Parathyroid adenoma (tissue), 2 donors: ENCODE measurements at regions not wholly inside any gene's neighbourhood (a gene's known extent, or its start where the extent isn't known, plus 50 kb on each side); places are given as distances from the start of the nearest gene placed in this dataset.

ENCODE experiments used
- H2AFZ ChIP-seq: fragments of 300-600 bp; sonication (generic); one replicate; pipeline ENCODE4 v1.7.0; 2017; ENCODE audit warnings: antibody characterized with exemption, mild to moderate bottlenecking
- H3K27ac ChIP-seq: fragments of 300-600 bp; sonication (generic); one replicate; pipeline ENCODE4 v1.7.0; 2017
- H3K27me3 ChIP-seq: fragments of 300-600 bp; sonication (generic); one replicate; pipeline ENCODE4 v1.7.0; 2017; ENCODE audit warnings: low read length; ENCODE audit not compliant: control insufficient read depth, insufficient read depth
- H3K36me3 ChIP-seq: fragments of 300-600 bp; sonication (generic); one replicate; pipeline ENCODE4 v1.7.0; 2017; ENCODE audit warnings: low read length; ENCODE audit not compliant: control insufficient read depth, insufficient read depth
- H3K4me1 ChIP-seq: fragments of 300-600 bp; sonication (generic); one replicate; pipeline ENCODE4 v1.7.0; 2017; ENCODE audit warnings: control low read depth
- H3K4me2 ChIP-seq: fragments of 300-600 bp; sonication (generic); one replicate; pipeline ENCODE4 v1.7.0; 2017; ENCODE audit warnings: low read length
- H3K4me3 ChIP-seq: fragments of 300-600 bp; sonication (generic); one replicate; pipeline ENCODE4 v1.7.0; 2017; ENCODE audit warnings: low read depth, low read length
- H3K79me2 ChIP-seq: fragments of 300-600 bp; sonication (generic); one replicate; pipeline ENCODE4 v1.7.0; 2017; ENCODE audit warnings: control low read depth
- H3K9ac ChIP-seq: fragments of 300-600 bp; sonication (generic); one replicate; pipeline ENCODE4 v1.7.0; 2017; ENCODE audit warnings: mild to moderate bottlenecking
- H3K9me3 ChIP-seq: fragments of 300-600 bp; sonication (generic); one replicate; pipeline ENCODE4 v1.7.0; 2017; ENCODE audit warnings: low read length; ENCODE audit not compliant: control insufficient read depth
- TF ChIP-seq, protein P1 (sequence below): fragments of 300-600 bp; sonication (generic); IDR thresholded peaks from one replicate; pipeline ENCODE4 v1.7.0; 2017; ENCODE audit warnings: antibody characterized with exemption, mild to moderate bottlenecking
- donor health status: primary hyperparathyroidism.

DNA sequence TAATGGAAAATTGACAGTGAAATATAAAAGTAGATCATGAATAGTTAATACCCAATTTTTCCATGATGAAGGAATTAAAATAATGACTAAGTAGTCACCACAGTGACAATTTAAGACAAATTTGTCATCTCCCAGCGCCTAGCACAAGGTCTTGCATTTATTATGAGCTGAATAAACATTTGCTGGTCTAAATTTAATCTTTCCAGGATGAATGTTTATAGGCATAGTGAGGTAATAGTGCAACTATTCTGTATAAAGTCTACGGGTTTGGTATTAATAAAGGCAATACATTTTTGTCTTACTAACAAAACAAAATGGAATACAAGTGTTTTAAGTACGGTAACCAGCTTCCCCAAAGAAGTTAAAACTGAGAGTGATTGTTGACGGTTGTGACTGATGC, 209.3 kb downstream of the CD47 start:
- Histone ChIP-seq H3K4me3 (no peak overlapping the region), H3K4me2 (no peak overlapping the region), H3K4me1 (no peaks in the 10 kb centered on the region), H3K9ac (no peak overlapping the region), H3K79me2 (no peaks in the 10 kb centered on the region), H3K9me3 (no peaks in the 10 kb centered on the region), H2AFZ (no peak overlapping the region), H3K27me3 (no peaks in the 10 kb centered on the region), H3K27ac (no peak overlapping the region), H3K36me3 (no peaks in the 10 kb centered on the region)
- TF ChIP-seq, protein P1, sequence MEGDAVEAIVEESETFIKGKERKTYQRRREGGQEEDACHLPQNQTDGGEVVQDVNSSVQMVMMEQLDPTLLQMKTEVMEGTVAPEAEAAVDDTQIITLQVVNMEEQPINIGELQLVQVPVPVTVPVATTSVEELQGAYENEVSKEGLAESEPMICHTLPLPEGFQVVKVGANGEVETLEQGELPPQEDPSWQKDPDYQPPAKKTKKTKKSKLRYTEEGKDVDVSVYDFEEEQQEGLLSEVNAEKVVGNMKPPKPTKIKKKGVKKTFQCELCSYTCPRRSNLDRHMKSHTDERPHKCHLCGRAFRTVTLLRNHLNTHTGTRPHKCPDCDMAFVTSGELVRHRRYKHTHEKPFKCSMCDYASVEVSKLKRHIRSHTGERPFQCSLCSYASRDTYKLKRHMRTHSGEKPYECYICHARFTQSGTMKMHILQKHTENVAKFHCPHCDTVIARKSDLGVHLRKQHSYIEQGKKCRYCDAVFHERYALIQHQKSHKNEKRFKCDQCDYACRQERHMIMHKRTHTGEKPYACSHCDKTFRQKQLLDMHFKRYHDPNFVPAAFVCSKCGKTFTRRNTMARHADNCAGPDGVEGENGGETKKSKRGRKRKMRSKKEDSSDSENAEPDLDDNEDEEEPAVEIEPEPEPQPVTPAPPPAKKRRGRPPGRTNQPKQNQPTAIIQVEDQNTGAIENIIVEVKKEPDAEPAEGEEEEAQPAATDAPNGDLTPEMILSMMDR = no peak

DNA sequence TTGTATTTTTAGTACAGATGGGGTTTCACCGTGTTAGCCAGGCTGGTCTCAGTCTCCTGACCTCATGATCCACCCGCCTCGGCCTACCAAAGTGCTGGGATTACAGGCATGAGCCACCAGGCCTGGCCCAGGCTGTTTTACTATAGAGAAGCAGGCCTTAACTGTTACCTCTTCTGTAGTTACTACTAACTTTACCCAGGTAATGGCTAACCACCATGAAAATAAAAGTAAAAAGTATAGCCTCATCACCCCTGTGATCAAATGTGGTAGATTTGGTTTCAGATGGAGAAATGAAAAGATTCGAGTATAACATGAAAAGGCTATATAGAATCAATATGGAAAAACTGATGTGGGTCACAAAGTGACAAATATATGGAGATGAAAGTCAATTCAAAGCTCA, 210.1 kb downstream of the CD47 start:
- Histone ChIP-seq H3K36me3 (no peaks in the 10 kb centered on the region), H3K4me2 (no peak overlapping the region), H3K79me2 (no peaks in the 10 kb centered on the region), H2AFZ (no peak overlapping the region), H3K27ac (no peak overlapping the region), H3K9ac (no peak overlapping the region), H3K9me3 (no peaks in the 10 kb centered on the region), H3K4me1 (no peaks in the 10 kb centered on the region), H3K27me3 (no peaks in the 10 kb centered on the region), H3K4me3 (no peak overlapping the region)
- TF ChIP-seq, protein P1 = no peak

DNA sequence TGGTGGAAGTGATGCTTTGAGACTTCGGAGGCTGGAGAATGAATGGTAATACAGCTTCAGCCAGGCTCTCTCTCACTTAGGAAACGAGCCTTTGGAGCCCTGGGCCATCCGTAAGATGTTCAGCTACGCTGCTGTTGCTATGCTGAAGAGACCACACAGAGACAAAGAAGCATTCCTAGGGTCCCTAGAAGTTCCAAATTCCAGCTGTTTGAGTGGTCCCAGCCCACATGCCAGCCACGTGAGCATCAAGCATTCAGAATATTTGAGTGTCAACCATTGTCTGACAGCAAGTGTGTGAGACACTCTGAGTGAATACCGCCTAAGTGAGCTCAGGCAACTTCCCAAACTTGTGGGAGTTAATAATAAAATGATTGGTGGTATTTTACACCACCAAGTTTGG, 212.9 kb downstream of the CD47 start:
- Histone ChIP-seq H3K9me3 (no peaks in the 10 kb centered on the region), H3K27ac (no peak overlapping the region), H3K79me2 (no peaks in the 10 kb centered on the region), H3K9ac (no peak overlapping the region), H3K4me2 (no peak overlapping the region), H3K4me3 (no peak overlapping the region), H3K36me3 (no peaks in the 10 kb centered on the region), H2AFZ (no peak overlapping the region), H3K4me1 (no peaks in the 10 kb centered on the region), H3K27me3 (no peaks in the 10 kb centered on the region)
- TF ChIP-seq, protein P1 = no peak

DNA sequence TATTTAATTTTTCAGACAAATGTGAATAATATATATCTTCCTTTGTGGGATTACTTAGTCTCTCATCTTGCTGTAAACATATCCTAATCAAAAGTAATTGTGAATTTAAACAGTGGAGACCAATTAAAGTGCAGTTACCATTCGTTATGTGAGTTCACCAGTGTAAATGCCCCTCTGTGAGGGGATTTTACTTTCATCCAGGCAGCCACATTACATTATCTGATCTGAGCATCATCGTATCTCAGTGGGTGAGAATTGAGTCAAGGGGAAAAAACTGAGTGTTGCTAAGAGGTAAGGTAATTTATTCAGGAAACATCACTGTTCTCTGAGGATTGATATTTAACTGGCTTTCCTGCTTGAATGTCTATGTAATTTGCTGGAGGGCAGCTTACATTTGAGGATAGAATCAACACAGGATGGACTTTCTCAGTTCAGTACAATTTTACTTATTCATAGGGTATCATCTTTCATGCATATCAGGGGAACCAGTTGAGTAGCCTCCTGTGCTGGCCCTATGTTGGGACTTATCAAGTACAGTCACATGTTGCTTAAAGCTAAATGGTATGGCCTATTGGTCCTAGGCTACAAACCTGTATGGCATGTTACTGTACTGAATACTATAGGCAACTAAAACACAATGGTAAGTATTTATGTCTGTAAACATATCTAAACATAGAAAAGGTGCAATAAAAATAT, 219.7 kb downstream of the CD47 start:
- H3K9me3 ChIP-seq = no peaks in the 10 kb centered on the region
- no peaks in the 10 kb centered on the region for H3K27me3 ChIP-seq
- no peak overlapping the region for H3K4me2 ChIP-seq
- no peaks in the 10 kb centered on the region for H3K36me3 ChIP-seq
- no peak overlapping the region for H3K9ac ChIP-seq
- no peak overlapping the region for H3K4me3 ChIP-seq
- H3K79me2 ChIP-seq = no peaks in the 10 kb centered on the region
- TF ChIP-seq, protein P1 = no peak
- H3K27ac ChIP-seq = no peak overlapping the region
- no peak overlapping the region for H2AFZ ChIP-seq
- no peaks in the 10 kb centered on the region for H3K4me1 ChIP-seq

DNA sequence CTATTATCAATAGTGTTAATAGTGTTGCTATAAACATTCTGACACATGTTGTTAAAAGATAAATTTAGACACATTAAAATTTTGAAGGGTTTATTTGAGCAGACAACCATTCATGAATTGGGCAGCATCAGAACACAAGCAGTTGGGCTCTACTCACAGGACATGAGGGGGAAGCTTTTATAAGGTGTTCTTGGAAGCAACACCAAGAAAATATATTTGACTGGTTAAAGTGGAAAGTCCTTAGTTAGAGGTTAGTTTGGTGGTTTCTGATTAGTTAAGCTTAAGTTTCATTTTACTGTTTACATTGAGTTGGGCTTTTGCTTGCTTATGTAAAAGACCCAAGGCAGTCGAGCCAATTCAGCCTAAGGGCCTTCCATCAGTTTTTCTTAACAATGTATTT, 220.7 kb downstream of the CD47 start:
- Histone ChIP-seq H3K4me3 (no peak overlapping the region), H3K4me1 (no peaks in the 10 kb centered on the region), H3K79me2 (no peaks in the 10 kb centered on the region), H3K4me2 (no peak overlapping the region), H3K27me3 (no peaks in the 10 kb centered on the region), H2AFZ (no peak overlapping the region), H3K36me3 (no peaks in the 10 kb centered on the region), H3K9ac (no peak overlapping the region), H3K27ac (no peak overlapping the region), H3K9me3 (no peaks in the 10 kb centered on the region)
- TF ChIP-seq, protein P1 = no peak
